Thyroid gland (tissue), 4 donors: ENCODE measurements at regions not wholly inside any gene's neighbourhood (a gene's known extent, or its start where the extent isn't known, plus 50 kb on each side); places are given as distances from the start of the nearest gene placed in this dataset.

Experiments
- DNase-seq, 2 donors: peaks; one replicate each; pipeline ENCODE4 v3.0.0-alpha.2; 2019
- H3K27ac ChIP-seq, 3 donors: fragments of 200-600 bp; sonication (generic); 1 replicate in 2 of 3; 2 replicates in 1 of 3; pipeline ENCODE4 v1.5.1; 2016 to 2019; ENCODE audit warnings: mild to moderate bottlenecking in 1 of 3, moderate library complexity in 1 of 3
- H3K27me3 ChIP-seq: fragments of 200-600 bp; sonication (generic); one replicate; pipeline ENCODE4 v1.5.1; 2019
- H3K36me3 ChIP-seq, 2 donors: fragments of 200-600 bp; sonication (generic); one replicate each; pipeline ENCODE4 v1.5.1; 2016 to 2019
- H3K4me1 ChIP-seq, 2 donors: fragments of 200-600 bp; sonication (generic); one replicate each; pipeline ENCODE4 v1.5.1; 2017 to 2019
- H3K4me3 ChIP-seq, 3 donors: fragments of 200-600 bp; sonication (generic); replicated peaks in 1 of 3; 1 replicate in 2 of 3; 2 replicates in 1 of 3; pipeline ENCODE4 v1.5.1; 2016; ENCODE audit warnings: mild to moderate bottlenecking in 1 of 3
- H3K9me3 ChIP-seq: fragments of 200-600 bp; sonication (generic); one replicate; pipeline ENCODE4 v1.5.1; 2017
- CTCF ChIP-seq, 6 experiments: fragments of 200-600 bp in 3 of 6; fragments of 450-650 bp in 3 of 6; sonication (generic) in 3 of 6; IDR thresholded peaks; one replicate each; pipeline ENCODE4 v1.5.1; 2016 to 2019; ENCODE audit warnings: antibody characterized with exemption in 6 of 6, mild to moderate bottlenecking in 2 of 6, inconsistent platforms in 1 of 6, moderate library complexity in 1 of 6
- POLR2A ChIP-seq, 2 donors: fragments of 450-650 bp; IDR thresholded peaks; one replicate each; pipeline ENCODE4 v1.6.1; 2017; ENCODE audit warnings: antibody characterized with exemption in 2 of 2, mild to moderate bottlenecking in 2 of 2, moderate library complexity in 1 of 2
- WGBS, 2 donors: methylation state at CpG; one replicate each; pipeline ENCODE4 v1.1.5; 2017; 5-methylcytosine and 5-hydroxymethylcytosine counted together
- intact Hi-C: fragments of 100-400 bp; cut with DNase I; formaldehyde crosslinking; loops from one replicate; pipeline ENCODE4 v1.15.1; 2023

GRCh38 chr17:16881239-16881924, 90.5 kb downstream of the TNFRSF13B start:
- no peaks in the 10 kb centered on the region for H3K36me3 ChIP-seq
- no peak for DNase-seq
- intact Hi-C loops: no loop called here
- H3K27me3 ChIP-seq: no peaks in the 10 kb centered on the region
- WGBS, 2 donors: 79 to 92% methylated on average over 6 to 9 of the region's 9 CpGs
- H3K4me3 ChIP-seq: no peak overlapping the region
- no peak overlapping the region for H3K27ac ChIP-seq
- H3K9me3 ChIP-seq: no peaks in the 10 kb centered on the region
- H3K4me1 ChIP-seq: no peaks in the 10 kb centered on the region
- TF ChIP-seq POLR2A (IDR thresholded peaks at IDR 0.05): no peak
- TF ChIP-seq CTCF (IDR thresholded peaks at IDR 0.05): no peak

GRCh38 chr17:16880843-16881230, 91.1 kb downstream of the TNFRSF13B start:
- no peak overlapping the region for H3K27ac ChIP-seq
- no peaks in the 10 kb centered on the region for H3K27me3 ChIP-seq
- no peak overlapping the region for H3K4me3 ChIP-seq
- intact Hi-C loops: no loop called here
- H3K36me3 ChIP-seq: no peaks in the 10 kb centered on the region
- DNase-seq: no peak
- no peaks in the 10 kb centered on the region for H3K4me1 ChIP-seq
- no peaks in the 10 kb centered on the region for H3K9me3 ChIP-seq
- WGBS, 2 donors: 91 to 96% methylated on average over 9 of the region's 9 CpGs
- TF ChIP-seq CTCF (IDR thresholded peaks at IDR 0.05) (no peak), POLR2A (IDR thresholded peaks at IDR 0.05) (no peak)

DNA sequence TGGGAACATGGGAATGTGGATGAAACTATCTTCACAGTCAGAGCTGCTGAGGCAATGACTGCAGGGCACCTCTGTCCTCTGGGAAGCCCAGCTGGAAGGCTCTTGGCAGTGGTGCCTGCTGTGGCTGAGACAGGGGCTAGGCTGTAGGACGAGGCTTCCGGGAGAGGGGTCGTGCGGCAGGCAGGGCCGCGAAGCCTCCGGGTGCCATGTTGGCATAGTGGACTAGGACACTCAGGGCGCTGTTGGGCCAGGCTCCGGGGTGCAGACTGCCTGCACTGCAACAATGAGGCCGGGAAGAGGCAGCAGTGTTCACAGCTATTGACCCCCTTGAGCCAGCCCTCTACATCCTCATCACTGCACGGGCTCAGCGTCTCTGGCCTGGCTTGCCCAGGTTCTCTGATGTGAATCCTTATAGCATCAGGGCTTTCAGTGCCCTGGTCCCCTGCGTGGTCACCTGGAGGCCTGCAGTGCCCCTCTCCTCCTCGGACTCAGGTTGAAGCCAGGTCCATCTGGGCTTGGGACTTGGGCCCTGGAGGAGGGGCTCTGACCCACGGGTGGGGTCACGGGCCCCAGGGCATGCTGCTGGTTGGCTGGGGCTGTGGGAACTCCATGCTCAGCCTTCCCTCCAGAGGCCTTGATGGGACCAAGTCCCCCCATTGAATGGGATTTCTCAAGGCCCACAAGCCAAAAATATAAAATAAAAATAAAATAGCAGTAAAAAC, 91.6 kb downstream of the TNFRSF13B start:
- H3K9me3 ChIP-seq: no peaks in the 10 kb centered on the region
- 77 to 93% methylated on average over 5 to 15 of the region's 16 CpGs for WGBS, 2 donors
- no peak for DNase-seq
- H3K27me3 ChIP-seq: no peaks in the 10 kb centered on the region
- H3K36me3 ChIP-seq: no peaks in the 10 kb centered on the region
- no peak overlapping the region for H3K27ac ChIP-seq
- H3K4me1 ChIP-seq: no peaks in the 10 kb centered on the region
- intact Hi-C loops: no loop called here
- TF ChIP-seq POLR2A (IDR thresholded peaks at IDR 0.05): no peak
- TF ChIP-seq CTCF (IDR thresholded peaks at IDR 0.05): no peak
- H3K4me3 ChIP-seq: no peak overlapping the region

- no peak for DNase-seq
- Histone ChIP-seq H3K27me3 (no peaks in the 10 kb centered on the region), H3K27ac (no peak overlapping the region), H3K9me3 (no peaks in the 10 kb centered on the region), H3K4me3 (no peak overlapping the region), H3K4me1 (no peaks in the 10 kb centered on the region), H3K36me3 (no peaks in the 10 kb centered on the region)
- WGBS, 2 donors: 85% methylated on average over 8 of the region's 15 CpGs; no CpG with 5 or more reads in 1 of the 2 donors
- TF ChIP-seq CTCF (IDR thresholded peaks at IDR 0.05) (no peak), POLR2A (IDR thresholded peaks at IDR 0.05) (no peak)
- intact Hi-C loops: no loop called here
These were observed 92.2 kb downstream of the TNFRSF13B start for GRCh38 chr17:16879686-16880085.

- TF ChIP-seq CTCF (IDR thresholded peaks at IDR 0.05) (no peak), POLR2A (IDR thresholded peaks at IDR 0.05) (no peak)
- Histone ChIP-seq H3K9me3 (no peaks in the 10 kb centered on the region), H3K27ac (no peak overlapping the region), H3K4me1 (no peaks in the 10 kb centered on the region), H3K27me3 (no peaks in the 10 kb centered on the region), H3K36me3 (no peaks in the 10 kb centered on the region), H3K4me3 (no peak overlapping the region)
- 80 to 85% methylated on average over 10 of the region's 10 CpGs for WGBS, 2 donors
- no peak for DNase-seq
- intact Hi-C loops: no loop called here
These were observed 93.3 kb downstream of the TNFRSF13B start for GRCh38 chr17:16878606-16879005.
